Sigmoid colon (tissue), 6 donors: ENCODE measurements at regions not wholly inside any gene's neighbourhood (a gene's known extent, or its start where the extent isn't known, plus 50 kb on each side); places are given as distances from the start of the nearest gene placed in this dataset.
"Not testable (repeated sequence)": the region's sequence is repeated elsewhere in the genome, so short reads cannot be mapped to it uniquely, and the experiment has no call there.

ENCODE experiments used
- DNase-seq: peaks from one replicate; pipeline ENCODE4 v3.0.0-alpha.2; 2019
- H3K27ac ChIP-seq, 4 donors: fragments of 200-600 bp; sonication (generic); one replicate each; pipeline ENCODE4 v1.5.1; 2016 to 2019; ENCODE audit warnings: mild to moderate bottlenecking in 1 of 4
- H3K27me3 ChIP-seq, 3 donors: fragments of 200-600 bp; sonication (generic); one replicate each; pipeline ENCODE4 v1.5.1; 2019; ENCODE audit warnings: mild to moderate bottlenecking in 1 of 3
- H3K36me3 ChIP-seq, 4 donors: fragments of 200-600 bp; sonication (generic); one replicate each; pipeline ENCODE4 v1.5.1; 2016 to 2019
- H3K4me1 ChIP-seq, 4 donors: fragments of 200-600 bp; sonication (generic); one replicate each; pipeline ENCODE4 v1.5.1; 2017 to 2019
- H3K4me3 ChIP-seq, 4 donors: fragments of 200-600 bp; sonication (generic); one replicate each; pipeline ENCODE4 v1.5.1; 2017 to 2019; ENCODE audit warnings: mild to moderate bottlenecking in 2 of 4, moderate library complexity in 1 of 4
- H3K9me3 ChIP-seq, 4 donors: fragments of 200-600 bp in 3 of 4; sonication (generic) in 3 of 4; one replicate each; pipeline versions ENCODE4 v1.5.1 to v1.6.1; 2013 to 2019
- WGBS, 2 donors: extraction: QIAGEN DNeasy Blood & Tissue Kit; methylation state at CpG; one replicate each; pipeline ENCODE4 v1.1.7; 2013; 5-methylcytosine and 5-hydroxymethylcytosine counted together
- intact Hi-C: fragments of 100-400 bp; cut with DNase I; formaldehyde crosslinking; loops from one replicate; pipeline ENCODE4 v1.15.1; 2023
- donor health status: healthy with polysubstance abuse.
- donor health status: healthy.

DNA sequence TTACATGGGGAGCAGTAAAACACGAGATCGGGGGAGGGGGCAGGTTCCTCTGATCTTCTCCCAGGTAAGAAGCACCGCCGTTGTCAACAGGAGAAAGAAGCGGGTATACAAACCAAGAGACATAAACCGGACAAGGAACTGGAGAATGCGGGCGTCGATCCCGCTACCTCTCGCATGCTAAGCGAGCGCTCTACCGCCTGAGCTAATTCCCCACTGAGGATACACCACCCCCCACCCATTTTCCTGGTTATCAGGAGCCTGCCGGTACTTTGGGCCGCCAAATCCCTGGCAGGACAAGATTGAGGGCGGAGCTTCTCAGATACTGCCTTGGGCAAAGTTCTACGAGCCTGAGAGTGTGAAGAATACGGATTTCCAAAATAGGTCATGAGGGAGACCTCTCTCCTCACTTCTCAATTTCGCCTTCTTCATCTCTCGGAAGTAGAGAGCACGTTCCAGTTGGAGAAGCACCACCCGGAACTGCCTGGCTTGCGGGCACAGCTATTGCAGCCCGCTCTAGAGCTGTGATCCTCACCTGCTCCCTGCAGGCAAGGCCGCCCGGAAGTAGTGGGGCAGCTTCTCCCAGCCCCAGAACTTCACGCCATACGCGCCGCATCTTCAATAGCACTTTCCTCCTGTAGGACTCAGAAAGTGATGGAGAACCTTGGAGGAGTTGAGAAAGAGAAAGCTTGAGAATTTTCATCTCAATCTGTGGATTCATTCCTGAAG, 111.6 kb upstream of the ZNF322 start:
- H3K4me1 ChIP-seq, H3K4me3 ChIP-seq, H3K27me3 ChIP-seq, intact Hi-C loops, H3K36me3 ChIP-seq, H3K27ac ChIP-seq, DNase-seq, H3K9me3 ChIP-seq: not testable (repeated sequence)
- no CpG with 5 or more reads among the region's 31 CpGs for WGBS, 2 donors

DNA sequence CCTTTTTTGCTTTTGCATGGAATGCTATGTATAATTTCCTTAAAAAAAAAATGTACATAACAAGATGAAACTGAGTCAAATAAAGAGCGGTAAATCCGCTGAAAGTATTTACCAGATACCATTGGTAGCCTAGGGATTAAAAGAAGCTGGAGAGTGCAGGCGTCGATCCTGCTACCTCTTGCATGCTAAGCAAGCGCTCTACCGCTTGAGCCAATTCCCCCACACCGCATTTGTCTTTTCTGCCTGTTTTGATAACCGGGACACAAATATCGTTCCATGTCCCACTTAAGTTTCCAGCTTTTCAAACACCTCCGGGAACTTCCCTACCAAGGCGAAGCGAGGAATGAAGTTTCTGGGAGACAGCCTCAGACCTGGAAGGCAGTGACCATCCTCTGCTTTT, 113.9 kb upstream of the ZNF322 start:
- H3K4me3 ChIP-seq, H3K4me1 ChIP-seq, DNase-seq, intact Hi-C loops, H3K27me3 ChIP-seq, H3K36me3 ChIP-seq, H3K9me3 ChIP-seq, H3K27ac ChIP-seq: not testable (repeated sequence)
- no CpG with 5 or more reads among the region's 12 CpGs for WGBS, 2 donors

DNA sequence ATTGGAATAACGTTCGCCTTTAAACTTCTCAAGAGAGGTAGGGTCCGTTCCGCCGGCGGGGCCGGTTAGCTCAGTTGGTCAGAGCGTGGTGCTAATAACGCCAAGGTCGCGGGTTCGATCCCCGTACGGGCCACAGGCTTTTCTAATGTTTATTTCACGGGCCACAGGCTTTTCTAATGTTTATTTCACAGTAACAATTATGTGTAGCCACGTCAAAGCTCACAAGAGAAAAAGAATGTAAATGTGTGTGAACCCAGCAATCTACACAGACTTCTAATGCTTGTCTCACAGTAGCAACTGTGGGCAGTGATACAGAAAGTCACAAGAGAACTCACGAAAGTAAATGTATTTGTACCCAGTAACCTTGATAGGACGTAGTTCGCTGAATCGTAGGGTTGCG, 121.0 kb upstream of the ZNF322 start:
- H3K27me3 ChIP-seq, H3K9me3 ChIP-seq, H3K4me1 ChIP-seq, H3K36me3 ChIP-seq, intact Hi-C loops, DNase-seq, H3K4me3 ChIP-seq, H3K27ac ChIP-seq: not testable (repeated sequence)
- no CpG with 5 or more reads among the region's 21 CpGs for WGBS, 2 donors

DNA sequence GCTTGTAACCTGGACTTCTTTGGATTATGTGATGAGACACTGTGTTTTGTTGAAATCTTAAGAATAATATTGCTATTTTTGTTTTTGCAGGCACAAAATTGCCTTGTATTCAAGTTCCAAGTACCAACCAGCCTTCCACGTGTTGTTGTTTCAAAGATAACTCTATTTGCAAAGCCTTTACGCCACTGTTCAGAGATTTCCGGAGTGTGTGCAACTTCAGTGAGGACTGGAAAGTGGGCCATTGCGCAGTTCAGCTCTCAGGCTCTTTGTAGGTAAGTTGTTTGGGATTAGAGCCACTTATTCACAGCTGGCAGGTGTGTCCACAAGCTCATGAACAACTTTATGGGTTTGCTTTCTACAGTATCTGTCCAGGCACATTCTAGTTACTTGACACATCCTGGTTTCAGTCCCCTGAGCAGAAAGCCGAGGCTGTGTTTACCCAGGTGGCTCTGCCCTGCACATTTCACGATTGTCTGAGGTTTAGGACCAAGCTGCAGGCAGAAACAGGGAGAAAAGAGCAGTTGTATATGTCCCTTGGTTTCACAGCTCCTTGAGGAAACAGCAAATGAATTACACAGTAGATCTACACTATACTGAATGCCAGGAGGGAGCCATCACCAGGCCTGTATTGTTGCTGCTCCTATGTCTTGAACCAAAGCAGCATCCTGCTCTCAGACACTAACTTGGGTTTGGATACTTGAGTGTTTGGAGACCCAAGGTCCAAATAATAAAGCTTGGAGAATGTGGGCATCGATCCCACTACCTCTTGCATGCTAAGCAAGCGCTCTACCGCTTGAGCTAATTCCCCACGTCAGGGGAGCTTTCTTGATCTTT, 136.1 kb upstream of the ZNF322 start:
- H3K27me3 ChIP-seq, H3K4me3 ChIP-seq, DNase-seq, H3K4me1 ChIP-seq, H3K27ac ChIP-seq, H3K36me3 ChIP-seq, intact Hi-C loops, H3K9me3 ChIP-seq: not testable (repeated sequence)
- WGBS, 2 donors: no CpG with 5 or more reads among the region's 10 CpGs

DNA sequence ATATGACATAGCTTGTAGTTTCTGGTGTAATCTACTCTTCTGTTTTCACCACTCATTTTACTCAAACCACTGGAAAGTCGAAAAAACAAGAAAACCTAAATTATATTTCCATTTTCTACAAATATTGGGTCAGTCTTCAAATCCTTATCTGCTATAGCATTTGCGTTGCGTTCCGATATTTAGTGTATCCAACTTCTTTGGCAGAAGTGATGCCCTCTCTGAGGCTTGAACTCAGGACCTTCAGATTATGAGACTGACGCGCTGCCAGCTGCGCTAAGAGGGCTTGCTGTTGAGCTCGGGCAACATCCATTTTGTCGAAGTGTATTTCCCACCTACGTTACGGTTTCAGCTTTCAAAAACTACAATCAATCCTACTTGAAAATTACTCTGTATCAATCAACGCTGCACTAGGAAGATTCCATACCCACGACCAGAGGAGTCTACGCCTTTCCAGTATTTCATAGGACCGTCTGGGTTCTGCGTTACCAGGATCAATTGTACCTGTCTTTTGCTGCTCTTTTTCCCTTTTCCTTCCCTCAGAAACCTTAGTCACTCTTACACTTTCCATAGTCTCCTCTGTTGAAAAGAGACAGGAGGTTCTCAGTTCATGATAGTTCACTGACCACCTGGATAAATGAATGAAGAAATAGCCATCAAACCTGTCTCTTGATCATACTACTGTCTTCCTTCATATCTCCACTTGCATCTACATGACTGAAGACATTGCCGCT, 140.5 kb upstream of the ZNF322 start:
- DNase-seq, H3K9me3 ChIP-seq, H3K27ac ChIP-seq, intact Hi-C loops, H3K4me1 ChIP-seq, H3K36me3 ChIP-seq, H3K27me3 ChIP-seq, H3K4me3 ChIP-seq: not testable (repeated sequence)
- no CpG with 5 or more reads among the region's 17 CpGs for WGBS, 2 donors

DNA sequence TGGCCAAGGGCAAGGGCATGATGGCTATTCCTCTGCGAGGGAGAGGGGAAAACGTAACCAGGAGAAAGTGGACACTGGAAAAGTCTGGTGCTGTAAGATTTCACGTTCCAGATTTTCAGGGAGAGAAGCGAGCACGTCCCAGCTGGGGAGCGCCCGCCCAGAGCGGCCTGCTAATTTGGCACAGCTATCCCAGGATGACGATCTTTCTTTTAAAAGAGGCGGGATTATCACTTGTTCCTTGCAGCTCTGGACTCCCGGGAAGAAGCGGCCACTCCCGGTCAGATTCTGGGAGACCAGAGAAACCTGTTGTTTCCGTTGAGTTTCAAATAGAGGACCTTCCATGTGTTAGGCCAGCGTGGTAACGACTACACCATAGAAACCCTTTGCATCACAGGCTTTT, 144.2 kb upstream of the ZNF322 start:
- H3K4me1 ChIP-seq, intact Hi-C loops, DNase-seq, H3K27me3 ChIP-seq, H3K4me3 ChIP-seq, H3K36me3 ChIP-seq, H3K27ac ChIP-seq, H3K9me3 ChIP-seq: not testable (repeated sequence)
- no CpG with 5 or more reads among the region's 16 CpGs for WGBS, 2 donors

DNA sequence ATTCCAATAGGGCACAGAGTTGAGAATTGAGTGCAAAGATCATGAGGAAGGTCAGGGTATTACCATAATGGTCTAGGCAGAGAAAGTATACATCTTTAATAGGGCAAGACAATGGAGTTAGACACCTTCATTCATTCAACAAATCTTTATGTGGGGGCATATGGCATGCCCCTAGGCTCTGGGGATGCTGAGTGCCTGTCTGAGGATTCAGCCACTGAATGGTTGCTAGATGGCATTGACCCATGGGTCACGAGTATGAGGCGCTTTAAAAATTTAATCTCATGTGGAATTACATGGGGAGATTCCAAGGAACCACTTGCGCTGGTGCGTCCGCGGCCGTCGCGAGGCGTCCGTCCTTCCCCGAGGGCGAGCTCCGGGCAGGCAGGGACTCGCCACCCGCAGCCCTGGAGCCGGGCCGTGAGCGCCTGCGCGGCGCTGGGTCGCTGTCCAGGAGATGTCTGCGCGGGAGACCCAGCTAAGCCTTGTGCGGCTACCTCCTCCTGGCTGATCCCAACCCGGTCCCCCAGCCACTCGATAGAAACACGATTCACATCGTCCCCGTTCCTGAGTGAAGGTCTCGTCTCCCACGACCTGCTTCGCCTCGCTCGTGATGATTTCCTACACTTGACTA, 152.1 kb upstream of the ZNF322 start:
- H3K4me1 ChIP-seq, H3K27ac ChIP-seq, H3K9me3 ChIP-seq, H3K4me3 ChIP-seq, DNase-seq, intact Hi-C loops, H3K27me3 ChIP-seq, H3K36me3 ChIP-seq: not testable (repeated sequence)
- WGBS, 2 donors: no CpG with 5 or more reads among the region's 36 CpGs

DNA sequence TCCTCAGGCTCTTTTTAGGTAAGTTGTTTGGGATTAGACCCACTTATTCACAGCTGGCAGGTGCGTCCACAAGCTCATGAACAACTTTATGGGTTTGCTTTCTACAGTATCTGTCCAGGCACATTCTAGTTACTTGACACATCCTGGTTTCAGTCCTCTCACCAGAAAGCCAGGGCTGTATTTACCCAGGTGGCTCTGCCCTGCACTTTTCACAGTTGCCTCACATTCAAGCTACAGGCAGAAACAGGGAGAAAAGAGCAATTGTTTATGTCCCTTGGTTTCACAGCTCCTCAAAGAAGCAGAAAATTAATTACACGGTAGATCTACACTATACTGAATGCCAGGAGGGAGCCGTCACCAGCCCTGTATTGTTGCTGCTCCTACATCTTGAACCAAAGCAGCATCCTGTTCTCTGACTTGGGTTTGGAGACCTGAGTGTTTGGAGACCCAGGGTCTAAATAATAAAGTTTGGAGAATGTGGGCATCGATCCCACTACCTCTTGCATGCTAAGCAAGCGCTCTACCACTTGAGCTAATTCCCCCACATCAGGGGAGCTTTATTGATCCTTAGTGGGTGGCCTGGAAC, 159.2 kb upstream of the ZNF322 start:
- intact Hi-C loops, H3K9me3 ChIP-seq, H3K36me3 ChIP-seq, H3K4me3 ChIP-seq, DNase-seq, H3K27me3 ChIP-seq, H3K4me1 ChIP-seq, H3K27ac ChIP-seq: not testable (repeated sequence)
- no CpG with 5 or more reads among the region's 5 CpGs for WGBS, 2 donors

DNA sequence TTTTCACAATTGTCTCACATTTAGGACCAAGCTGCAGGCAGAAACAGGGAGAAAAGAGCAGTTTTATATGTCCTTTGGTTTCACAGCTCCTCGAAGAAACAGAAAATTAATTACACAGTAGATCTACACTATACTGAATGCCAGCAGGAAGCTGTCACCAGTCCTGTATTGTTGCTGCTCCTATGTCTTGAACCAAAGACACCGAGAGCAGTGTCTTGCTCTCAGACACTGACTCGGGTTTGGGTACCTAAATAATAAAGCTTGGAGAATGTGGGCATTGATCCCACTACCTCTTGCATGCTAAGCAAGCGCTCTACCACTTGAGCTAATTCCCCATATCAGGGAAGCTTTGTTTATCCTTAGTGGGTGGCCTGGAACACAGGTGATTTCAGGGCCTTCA, 168.4 kb upstream of the ZNF322 start:
- H3K27me3 ChIP-seq, H3K4me1 ChIP-seq, H3K27ac ChIP-seq, intact Hi-C loops, H3K4me3 ChIP-seq, DNase-seq, H3K9me3 ChIP-seq, H3K36me3 ChIP-seq: not testable (repeated sequence)
- WGBS, 2 donors: no CpG with 5 or more reads among the region's 4 CpGs

DNA sequence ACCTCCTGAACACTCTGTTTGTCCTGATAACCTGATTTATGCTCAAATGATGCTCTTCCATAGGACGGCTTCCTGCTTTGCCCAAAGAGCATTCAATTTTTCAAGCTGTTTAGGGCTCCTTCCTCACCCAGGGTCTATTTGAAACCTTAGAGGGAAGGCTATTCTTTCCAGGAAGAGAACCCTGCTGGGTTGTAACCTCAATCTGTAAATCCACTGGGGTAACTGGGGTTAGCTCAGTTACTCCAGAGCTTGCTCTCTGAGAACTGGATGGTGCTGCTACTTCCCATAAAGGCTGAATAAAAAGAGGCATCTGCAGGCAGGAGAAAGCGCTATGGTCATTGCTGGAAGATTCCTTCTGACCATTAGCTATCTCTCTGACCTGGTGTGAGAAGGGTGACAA, 169.9 kb upstream of the ZNF322 start:
- H3K36me3 ChIP-seq, H3K4me1 ChIP-seq, intact Hi-C loops, H3K27me3 ChIP-seq, H3K4me3 ChIP-seq, H3K9me3 ChIP-seq, H3K27ac ChIP-seq, DNase-seq: not testable (repeated sequence)
- WGBS, 2 donors: no CpG with 5 or more reads among the region's 2 CpGs

DNA sequence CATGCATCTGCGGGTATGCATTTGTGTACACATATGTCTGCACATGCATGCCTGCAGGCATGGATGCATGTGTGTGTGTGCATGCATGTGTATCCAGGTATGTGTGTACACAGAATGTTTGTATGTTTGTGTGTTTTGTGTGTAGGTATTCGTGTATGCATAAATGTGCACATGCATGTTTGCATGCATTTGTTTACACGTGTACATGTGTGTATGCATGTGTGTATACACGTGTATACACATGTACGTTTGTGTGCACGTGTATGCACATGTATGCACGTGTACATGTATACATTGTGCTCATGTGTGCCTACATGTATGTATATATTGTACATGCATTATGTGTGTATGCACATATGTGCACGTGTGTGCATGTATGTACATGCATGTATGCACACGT, 171.4 kb upstream of the ZNF322 start:
- DNase-seq, H3K27ac ChIP-seq, H3K9me3 ChIP-seq, intact Hi-C loops, H3K4me1 ChIP-seq, H3K4me3 ChIP-seq, H3K36me3 ChIP-seq, H3K27me3 ChIP-seq: not testable (repeated sequence)
- 79 to 89% methylated on average over 9 of the region's 9 CpGs for WGBS, 2 donors

DNA sequence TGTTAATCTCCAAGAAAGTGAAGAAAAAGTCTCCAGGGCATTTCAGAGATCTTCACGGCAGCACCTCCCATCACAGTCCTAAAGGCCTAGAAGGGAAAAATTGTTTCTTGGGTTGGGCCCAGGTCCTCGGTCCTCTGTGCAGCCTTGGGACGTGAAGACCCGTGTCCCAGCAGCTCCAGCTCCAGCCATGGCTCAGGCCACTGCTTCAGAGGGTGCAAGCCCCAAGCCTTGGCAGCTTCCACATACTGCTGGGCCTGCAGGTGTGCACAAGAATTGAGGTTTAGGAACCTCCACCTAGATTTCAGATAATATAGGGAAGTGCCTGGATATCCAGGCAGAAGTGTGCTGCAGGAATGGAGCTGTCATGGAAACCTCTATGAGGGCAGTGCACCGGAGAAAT, 176.2 kb upstream of the ZNF322 start:
- WGBS, 2 donors: 94% methylated on average over 4 to 5 of the region's 5 CpGs
- H3K36me3 ChIP-seq, H3K4me3 ChIP-seq, H3K9me3 ChIP-seq, DNase-seq, H3K27ac ChIP-seq, intact Hi-C loops, H3K4me1 ChIP-seq, H3K27me3 ChIP-seq: not testable (repeated sequence)
